ENCODE measurements at regions not wholly inside any gene's neighbourhood (a gene's known extent, or its start where the extent isn't known, plus 50 kb on each side); places are given as distances from the start of the nearest gene placed in this dataset.

GRCh38 chr4:144202081-144202480 is 61.6 kb upstream of the GYPA start:
- no peak for DNase-seq

GRCh38 chr4:144203155-144203554 is 62.6 kb upstream of the GYPA start:
- no peak for DNase-seq

GRCh38 chr4:144204431-144204830 is 63.9 kb upstream of the GYPA start:
- DNase-seq, result no peak

- no peak for DNase-seq
Measured at GRCh38 chr4:144206711-144207110, 66.2 kb upstream of the GYPA start.

GRCh38 chr4:144208074-144208473 is 67.6 kb upstream of the GYPA start:
- no peak for DNase-seq

GRCh38 chr4:144209491-144209890 is 69.0 kb upstream of the GYPA start:
- no peak for DNase-seq

GRCh38 chr4:144213371-144213770 is 72.9 kb upstream of the GYPA start:
- DNase-seq, result no peak

GRCh38 chr4:144223149-144223548 is 82.6 kb upstream of the GYPA start:
- DNase-seq, result no peak

- no peak for DNase-seq
Measured at GRCh38 chr4:144223661-144224060, 83.1 kb upstream of the GYPA start.

- no peak for DNase-seq
Measured at GRCh38 chr4:144259285-144259684, 118.8 kb upstream of the GYPA start.

GRCh38 chr4:144267084-144267483 is 126.6 kb upstream of the GYPA start:
- DNase-seq, result no peak

- no peak for DNase-seq
Measured at GRCh38 chr4:144280688-144281087, 140.2 kb upstream of the GYPA start.

- no peak for DNase-seq
Measured at GRCh38 chr4:144283526-144283925, 143.0 kb upstream of the GYPA start.

GRCh38 chr4:144284026-144284425 is 143.5 kb upstream of the GYPA start:
- no peak for DNase-seq

- no peak for DNase-seq
Measured at GRCh38 chr4:144288011-144288903, 147.7 kb upstream of the GYPA start.

- DNase-seq, result no peak
Measured at GRCh38 chr4:144289667-144290428, 149.3 kb upstream of the GYPA start.

- DNase-seq, result no peak
Measured at GRCh38 chr4:144291164-144291563, 150.6 kb upstream of the GYPA start.

- no peak for DNase-seq
Measured at GRCh38 chr4:144294211-144294610, 153.7 kb upstream of the GYPA start.

GRCh38 chr4:144295286-144295995 is 154.9 kb upstream of the GYPA start:
- DNase-seq, result no peak

GRCh38 chr4:144296941-144297340 is 156.4 kb upstream of the GYPA start:
- DNase-seq, result no peak

- no peak for DNase-seq
Measured at GRCh38 chr4:144298519-144298918, 158.0 kb upstream of the GYPA start.

- DNase-seq, result no peak
Measured at GRCh38 chr4:144300616-144301015, 160.1 kb upstream of the GYPA start.

GRCh38 chr4:144302704-144303536 is 162.4 kb upstream of the GYPA start:
- no peak for DNase-seq

Data from DMS153 (cell line).